HEK293 (cell line): ENCODE measurements at regions not wholly inside any gene's neighbourhood (a gene's known extent, or its start where the extent isn't known, plus 50 kb on each side); places are given as distances from the start of the nearest gene placed in this dataset.

Source experiments
- CTCF ChIP-seq: fragments of 450-650 bp; formaldehyde crosslinking; IDR thresholded peaks from 2 replicates; pipeline ENCODE4 v1.5.1; 2016; ENCODE audit warnings: missing biosample characterization, missing genetic modification characterization
- PATZ1 ChIP-seq: fragments of 450-650 bp; formaldehyde crosslinking; IDR thresholded peaks from 2 replicates; pipeline ENCODE4 v1.5.1; 2016; ENCODE audit warnings: missing biosample characterization, missing genetic modification characterization
- SCRT2 ChIP-seq: fragments of 450-650 bp; formaldehyde crosslinking; IDR thresholded peaks from 2 replicates; pipeline ENCODE4 v1.5.1; 2016; ENCODE audit warnings: missing biosample characterization, missing genetic modification characterization
- ZBTB1 ChIP-seq: fragments of 450-650 bp; formaldehyde crosslinking; IDR thresholded peaks from 2 replicates; pipeline ENCODE4 v1.5.1; 2016; ENCODE audit warnings: missing biosample characterization, missing genetic modification characterization
- ZBTB11 ChIP-seq: fragments of 450-650 bp; formaldehyde crosslinking; conservative IDR thresholded peaks from 2 replicates; pipeline ENCODE4 v1.5.1; 2016; ENCODE audit warnings: low read depth, missing biosample characterization, missing genetic modification characterization
- ZNF146 ChIP-seq: fragments of 450-650 bp; formaldehyde crosslinking; IDR thresholded peaks from 2 replicates; pipeline ENCODE4 v1.5.1; 2016; ENCODE audit warnings: missing biosample characterization, missing genetic modification characterization
- ZNF324 ChIP-seq: fragments of 450-650 bp; formaldehyde crosslinking; IDR thresholded peaks from 2 replicates; pipeline ENCODE4 v1.5.1; 2016; ENCODE audit warnings: missing biosample characterization, missing genetic modification characterization
- ZNF501 ChIP-seq: fragments of 450-650 bp; formaldehyde crosslinking; IDR thresholded peaks from 2 replicates; pipeline ENCODE4 v1.5.1; 2016; ENCODE audit warnings: missing biosample characterization, missing genetic modification characterization
- ZNF510 ChIP-seq: fragments of 450-650 bp; formaldehyde crosslinking; IDR thresholded peaks from 2 replicates; pipeline ENCODE4 v1.5.1; 2018; ENCODE audit warnings: mild to moderate bottlenecking, missing genetic modification characterization, missing biosample characterization; ENCODE audit not compliant: insufficient replicate concordance
- ZNF558 ChIP-seq: fragments of 450-650 bp; formaldehyde crosslinking; IDR thresholded peaks from 2 replicates; pipeline ENCODE4 v1.5.1; 2016; ENCODE audit warnings: missing biosample characterization, missing genetic modification characterization
- ZNF596 ChIP-seq: fragments of 450-650 bp; IDR thresholded peaks from 2 replicates; pipeline ENCODE4 v1.5.0; 2018; ENCODE audit warnings: missing biosample characterization, mild to moderate bottlenecking, missing genetic modification characterization, moderate library complexity
- ZSCAN5A ChIP-seq: fragments of 450-650 bp; formaldehyde crosslinking; IDR thresholded peaks from 2 replicates; pipeline ENCODE4 v1.5.1; 2016; ENCODE audit warnings: missing biosample characterization, missing genetic modification characterization

- TF ChIP-seq CTCF (tag by site-specific recombination) = no peak
- TF ChIP-seq PATZ1 (tag by site-specific recombination) = no peak
- no peak for TF ChIP-seq SCRT2 (tag by site-specific recombination)
- TF ChIP-seq ZBTB11 = no peak
- TF ChIP-seq ZNF596 (tag by site-specific recombination) = no peak
- TF ChIP-seq ZNF501 (tag by site-specific recombination) = no peak
- no peak for TF ChIP-seq ZNF510 (tag by site-specific recombination)
- no peak for TF ChIP-seq ZNF146
- TF ChIP-seq ZNF324 (tag by site-specific recombination) = no peak
- no peak for TF ChIP-seq ZBTB1
- no peak for TF ChIP-seq ZNF558 (tag by site-specific recombination)
- TF ChIP-seq ZSCAN5A = no peak
Observed at GRCh38 chr3:144187531-144188210, 216.0 kb downstream of the DIPK2A start.
